A172 (cell line): ENCODE measurements at regions not wholly inside any gene's neighbourhood (a gene's known extent, or its start where the extent isn't known, plus 50 kb on each side); places are given as distances from the start of the nearest gene placed in this dataset.

Experiments used
- DNase-seq: peaks from one replicate; pipeline ENCODE4 v3.0.0-alpha.2; 2015; ENCODE audit warnings: low spot score

- DNase-seq: no peak
Observed at GRCh38 chr12:24280056-24280842, 330.8 kb upstream of the SOX5 start.

GRCh38 chr12:24278832-24279231 lies 329.4 kb upstream of the SOX5 start:
- DNase-seq: no peak

- DNase-seq: no peak
Observed at GRCh38 chr12:24270965-24271364, 321.5 kb upstream of the SOX5 start.

- no peak for DNase-seq
Observed at GRCh38 chr12:24270464-24270863, 321.0 kb upstream of the SOX5 start.

DNA sequence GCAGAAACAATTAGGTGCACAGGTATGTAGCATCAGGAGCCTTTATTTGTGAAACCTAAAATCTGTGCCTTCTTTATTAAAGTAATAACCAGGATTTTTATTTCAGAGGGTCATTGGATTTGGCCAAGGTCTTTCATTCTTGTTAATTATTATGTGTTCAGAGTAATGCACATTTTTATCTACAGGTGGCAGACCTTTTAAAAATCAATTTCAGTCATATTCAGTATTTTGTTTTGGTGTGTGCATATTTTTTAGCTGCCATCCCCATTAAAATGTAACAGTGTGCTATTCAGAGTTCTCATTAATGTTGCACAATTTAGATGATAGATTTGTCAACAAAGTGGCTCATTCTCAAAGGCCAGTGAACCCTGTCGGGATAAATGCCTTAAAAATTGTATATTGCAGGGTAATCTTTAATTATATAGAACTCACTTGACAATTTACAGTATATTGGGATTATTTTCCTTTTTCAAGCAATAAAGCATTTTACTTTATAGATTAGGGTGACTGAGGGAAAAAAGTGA lies 319.3 kb upstream of the SOX5 start:
- no peak for DNase-seq

- DNase-seq: no peak
Observed at GRCh38 chr12:24266982-24267381, 317.5 kb upstream of the SOX5 start.

DNA sequence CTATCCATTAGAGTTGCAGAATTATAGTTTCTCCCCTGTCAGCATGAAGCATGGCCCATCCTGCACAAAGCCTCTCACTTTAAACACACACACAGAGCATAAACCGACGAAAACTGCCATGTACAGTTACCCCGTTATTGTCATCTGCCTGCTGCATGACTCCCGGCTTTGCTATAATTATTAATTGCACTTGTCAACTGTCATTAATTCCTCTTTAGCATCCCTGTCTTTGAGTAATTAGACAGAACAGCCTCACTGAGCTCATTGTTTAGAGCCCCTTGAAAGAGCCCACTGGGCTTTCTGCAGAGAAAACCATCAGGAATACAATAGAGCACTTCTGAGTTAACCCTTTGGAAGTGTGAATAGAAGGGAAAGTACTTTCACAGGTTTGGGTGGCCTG lies 307.2 kb upstream of the SOX5 start:
- DNase-seq: no peak

DNA sequence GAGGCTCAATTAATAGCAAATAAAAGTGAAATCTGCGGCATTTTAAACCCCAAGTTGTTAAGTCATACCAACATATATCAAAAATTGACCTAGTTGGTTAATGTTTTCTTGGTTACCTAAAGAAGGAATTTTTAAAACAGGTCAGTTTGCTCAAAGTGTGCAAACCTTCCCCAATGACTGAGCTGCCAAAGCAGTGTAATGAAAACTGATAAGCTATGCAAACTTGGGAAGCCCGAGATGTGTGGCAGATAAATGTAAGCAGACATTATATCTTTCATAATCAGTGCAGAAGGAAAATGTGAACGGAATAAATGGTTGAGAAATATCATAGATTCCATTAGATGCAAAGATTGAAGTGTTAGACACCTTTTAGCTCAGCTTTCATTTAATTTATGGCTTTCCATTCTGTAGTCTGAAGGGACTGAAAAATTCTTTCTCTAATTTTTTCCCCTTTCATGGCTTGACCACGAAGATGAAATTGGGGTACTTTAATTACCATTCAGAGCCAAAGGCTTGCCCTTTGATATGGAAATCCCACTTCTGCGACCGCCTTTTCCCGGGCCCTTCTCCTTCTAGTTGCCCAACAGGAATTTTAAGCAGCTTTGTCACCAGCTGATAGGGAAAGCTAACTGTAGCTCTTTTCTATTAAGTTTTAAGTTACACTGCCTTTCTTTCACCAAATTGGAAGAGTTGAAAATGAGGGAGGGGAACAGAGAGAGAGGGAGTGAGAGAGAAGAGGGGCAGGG lies 306.6 kb upstream of the SOX5 start:
- DNase-seq: no peak

GRCh38 chr12:24252602-24253001 lies 303.1 kb upstream of the SOX5 start:
- no peak for DNase-seq

DNA sequence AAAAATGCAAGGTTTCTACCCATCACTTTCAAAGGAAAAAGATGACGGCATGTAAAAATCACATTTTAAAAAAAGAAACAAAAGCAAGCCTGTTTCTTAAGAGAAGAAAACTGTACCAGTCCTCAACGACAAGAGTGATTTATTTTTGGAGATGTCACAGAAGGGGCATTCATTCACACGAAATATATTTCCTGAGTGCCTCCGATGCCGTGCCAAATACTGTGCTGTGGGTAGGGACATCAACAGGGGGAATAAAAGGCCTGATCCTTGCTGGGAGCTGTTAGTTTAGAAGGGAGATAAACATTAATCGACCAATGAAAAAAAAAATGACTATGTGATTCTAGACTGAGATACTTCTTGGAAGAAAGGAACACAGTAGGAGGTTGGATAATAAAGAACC lies 297.5 kb upstream of the SOX5 start:
- no peak for DNase-seq

GRCh38 chr12:24246376-24246775 lies 296.9 kb upstream of the SOX5 start:
- DNase-seq: no peak

DNA sequence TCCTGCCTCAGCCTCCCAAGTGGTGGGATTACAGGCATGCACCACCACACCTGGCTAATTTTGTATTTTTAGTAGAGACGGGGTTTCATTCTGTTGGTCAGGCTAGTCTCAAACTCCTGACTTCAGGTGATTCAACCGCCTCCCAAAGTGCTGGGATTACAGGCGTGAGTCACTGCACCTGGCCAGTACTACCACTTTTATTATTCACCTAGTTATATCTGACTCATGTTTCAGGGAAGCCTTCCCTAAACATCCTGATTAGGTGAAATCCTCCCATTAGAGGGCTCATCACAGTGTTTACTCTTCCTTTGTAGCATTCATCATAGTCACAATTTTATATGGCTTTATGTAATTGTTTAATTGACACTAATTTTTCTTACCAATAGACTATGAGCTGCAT lies 295.3 kb upstream of the SOX5 start:
- DNase-seq: no peak

DNA sequence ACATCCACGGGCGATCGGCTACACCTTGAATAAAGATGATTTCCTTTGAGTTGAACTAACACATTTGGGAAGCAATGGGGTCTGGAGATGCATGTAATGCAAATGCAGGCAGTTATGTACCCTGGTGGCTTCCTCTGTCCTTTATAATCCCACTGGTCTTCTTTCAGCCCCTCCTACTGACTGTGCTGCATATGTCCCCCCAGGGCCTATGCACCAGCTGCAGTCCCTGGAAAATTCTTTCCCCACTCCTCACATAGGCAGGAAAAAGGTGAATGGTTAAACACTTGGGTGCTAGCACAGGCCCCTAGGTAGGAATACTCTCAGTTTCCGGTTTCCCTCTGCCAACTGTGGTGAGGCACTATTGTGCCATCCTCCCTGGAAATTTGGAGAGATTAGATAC lies 294.8 kb upstream of the SOX5 start:
- no peak for DNase-seq

- DNase-seq: no peak
Observed at GRCh38 chr12:24240707-24241106, 291.2 kb upstream of the SOX5 start.

DNA sequence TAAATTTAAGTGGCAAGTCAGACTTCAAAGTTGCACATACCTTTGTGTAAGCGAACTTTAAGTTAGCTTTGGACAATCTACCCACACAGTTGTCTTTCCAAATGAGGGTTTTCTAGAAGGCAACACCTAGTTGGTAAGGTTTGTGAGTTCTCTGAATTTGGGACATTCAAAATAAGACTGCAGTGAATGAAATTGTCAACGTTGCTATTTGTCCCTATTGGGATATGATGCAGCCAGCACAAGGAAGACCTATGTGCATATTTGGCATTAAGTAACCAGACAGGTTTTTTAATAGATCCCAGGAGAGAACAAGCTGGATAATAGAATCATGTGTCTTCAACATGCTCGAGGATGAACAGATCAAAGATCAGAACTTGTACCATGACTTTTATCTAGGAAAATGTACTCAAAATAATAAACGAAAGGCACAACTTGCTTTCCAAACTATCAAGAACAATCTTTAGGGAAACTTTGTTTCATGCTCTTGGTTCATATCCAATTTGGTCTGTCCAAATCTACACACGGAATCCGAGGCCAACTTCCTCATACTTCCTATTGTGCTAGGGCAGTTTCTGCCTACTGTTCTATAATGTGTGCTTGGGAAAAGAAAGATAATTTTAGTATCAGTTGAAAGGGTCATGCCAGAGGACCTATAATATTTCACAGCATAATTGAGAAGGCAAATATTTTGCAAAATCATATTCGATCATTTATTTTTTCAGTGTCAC lies 284.2 kb upstream of the SOX5 start:
- no peak for DNase-seq

DNA sequence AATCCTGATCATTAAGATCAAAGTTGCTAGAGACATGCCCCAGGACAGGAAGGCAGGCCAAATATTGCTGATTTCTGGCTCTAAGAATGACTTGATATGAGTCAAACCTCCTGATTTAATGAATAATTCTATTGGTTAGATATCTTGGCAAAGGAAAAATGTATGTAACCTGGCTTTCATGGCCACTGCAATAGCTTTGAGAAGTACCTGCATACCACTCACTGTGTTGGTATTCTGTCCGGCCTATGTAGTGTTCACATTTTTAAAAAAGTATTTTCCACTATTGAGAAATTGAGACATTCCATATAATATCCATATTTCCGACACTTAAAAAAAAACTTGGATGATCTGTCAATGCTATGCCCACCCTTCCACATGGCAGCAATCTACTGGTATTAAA lies 283.1 kb upstream of the SOX5 start:
- no peak for DNase-seq

GRCh38 chr12:24231298-24231697 lies 281.8 kb upstream of the SOX5 start:
- no peak for DNase-seq

GRCh38 chr12:24230061-24230701 lies 280.7 kb upstream of the SOX5 start:
- DNase-seq: no peak

DNA sequence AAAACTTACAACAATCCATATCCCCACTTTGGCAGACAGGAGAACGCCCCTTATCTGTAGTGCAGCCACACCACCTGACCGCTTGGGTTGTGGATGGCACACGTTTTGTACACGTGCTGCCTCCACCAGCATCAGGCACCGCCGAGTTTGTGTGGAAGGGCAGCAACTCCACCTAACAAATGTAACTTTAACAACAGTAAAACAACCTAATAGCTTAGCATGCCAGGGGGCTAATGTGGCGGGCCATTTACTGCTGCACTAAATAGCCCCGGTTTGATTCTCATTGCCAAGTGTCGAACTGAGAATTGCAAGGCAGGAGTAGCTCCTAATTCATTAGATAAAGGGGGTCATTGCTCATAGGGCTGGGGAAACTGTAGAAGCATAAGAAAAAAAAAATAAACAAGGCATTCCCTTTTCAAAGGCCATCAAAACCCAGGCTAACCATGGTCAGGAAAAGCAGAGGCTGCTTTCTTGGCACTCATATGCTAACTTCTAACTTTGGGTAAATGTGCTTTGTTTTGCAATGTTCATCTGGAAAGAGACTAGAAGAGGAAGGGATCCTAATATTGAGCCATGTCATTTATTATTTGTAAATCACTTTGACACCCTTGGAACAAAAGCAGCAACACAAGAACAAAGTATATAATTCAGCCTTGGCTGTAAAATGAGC lies 279.7 kb upstream of the SOX5 start:
- DNase-seq: no peak

DNA sequence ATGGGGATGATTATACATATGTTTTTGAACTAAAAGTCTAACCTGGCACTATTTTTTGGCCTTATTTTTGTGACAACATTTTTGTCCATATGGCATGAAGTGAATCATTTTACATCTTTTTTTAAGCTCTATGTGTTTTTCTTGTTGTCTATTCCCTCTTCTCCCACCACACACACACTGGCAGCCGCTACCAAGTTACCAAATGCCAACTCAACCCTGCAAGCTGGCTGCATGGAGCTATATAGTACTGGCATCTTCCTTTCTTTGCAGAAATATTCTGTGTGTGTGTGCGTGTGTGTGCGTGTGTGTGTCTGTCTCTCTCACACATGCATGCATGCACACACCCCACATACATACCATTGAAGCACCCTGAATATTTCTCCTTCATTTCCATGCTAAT lies 278.9 kb upstream of the SOX5 start:
- no peak for DNase-seq

- DNase-seq: no peak
Observed at GRCh38 chr12:24227551-24227950, 278.1 kb upstream of the SOX5 start.
